RWPE1 (cell line): ENCODE measurements at regions not wholly inside any gene's neighbourhood (a gene's known extent, or its start where the extent isn't known, plus 50 kb on each side); places are given as distances from the start of the nearest gene placed in this dataset.

Experiments
- CTCF ChIA-PET: fragments of 350-600 bp; sonication (Branson Sonifier 250); formaldehyde crosslinking; extraction: SDS; loops from one replicate; lab custom pipeline; 2021; lab: Yijun Ruan, JAX
- POLR2A ChIA-PET: fragments of 400-600 bp; formaldehyde crosslinking; extraction: SDS; loops from one replicate; lab custom pipeline; 2020; ENCODE audit warnings: antibody characterized with exemption; ENCODE audit not compliant: low non-redundant PET; lab: Yijun Ruan, JAX
- DNase-seq: peaks from one replicate; pipeline ENCODE4 v3.0.0; 2012; ENCODE audit warnings: low spot score
- H3K27ac ChIP-seq: fragments of 450-650 bp; 2 replicates; pipeline ENCODE4 v1.5.1; 2017
- TF ChIP-seq, protein P1 (sequence below): fragments of 450-650 bp; conservative IDR thresholded peaks from 2 replicates; pipeline ENCODE4 v1.5.1; 2017; ENCODE audit warnings: low read depth, mild to moderate bottlenecking

DNA sequence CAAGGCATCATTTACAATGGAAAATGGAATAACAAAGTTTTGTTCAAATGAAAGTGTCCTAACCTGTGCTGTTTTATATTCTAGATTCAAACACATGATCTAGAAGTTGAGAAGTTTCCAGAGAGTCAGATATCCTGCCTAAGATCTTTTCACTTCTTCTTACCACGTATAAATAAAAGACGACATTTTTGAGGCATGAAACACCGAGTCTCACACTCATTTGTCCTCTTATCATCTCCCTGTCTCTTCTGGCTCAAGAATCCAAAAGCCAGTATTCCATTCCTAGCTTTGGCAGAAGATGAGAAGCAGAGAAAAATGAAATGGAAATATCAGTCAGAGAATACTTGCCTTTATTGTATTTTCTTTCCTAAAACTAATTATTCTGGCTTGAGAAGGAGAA, 738.6 kb upstream of the NR2F2 start:
- H3K27ac ChIP-seq, result no peak overlapping the region
- TF ChIP-seq, protein P1, sequence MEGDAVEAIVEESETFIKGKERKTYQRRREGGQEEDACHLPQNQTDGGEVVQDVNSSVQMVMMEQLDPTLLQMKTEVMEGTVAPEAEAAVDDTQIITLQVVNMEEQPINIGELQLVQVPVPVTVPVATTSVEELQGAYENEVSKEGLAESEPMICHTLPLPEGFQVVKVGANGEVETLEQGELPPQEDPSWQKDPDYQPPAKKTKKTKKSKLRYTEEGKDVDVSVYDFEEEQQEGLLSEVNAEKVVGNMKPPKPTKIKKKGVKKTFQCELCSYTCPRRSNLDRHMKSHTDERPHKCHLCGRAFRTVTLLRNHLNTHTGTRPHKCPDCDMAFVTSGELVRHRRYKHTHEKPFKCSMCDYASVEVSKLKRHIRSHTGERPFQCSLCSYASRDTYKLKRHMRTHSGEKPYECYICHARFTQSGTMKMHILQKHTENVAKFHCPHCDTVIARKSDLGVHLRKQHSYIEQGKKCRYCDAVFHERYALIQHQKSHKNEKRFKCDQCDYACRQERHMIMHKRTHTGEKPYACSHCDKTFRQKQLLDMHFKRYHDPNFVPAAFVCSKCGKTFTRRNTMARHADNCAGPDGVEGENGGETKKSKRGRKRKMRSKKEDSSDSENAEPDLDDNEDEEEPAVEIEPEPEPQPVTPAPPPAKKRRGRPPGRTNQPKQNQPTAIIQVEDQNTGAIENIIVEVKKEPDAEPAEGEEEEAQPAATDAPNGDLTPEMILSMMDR, result no peak
- CTCF ChIA-PET, result interaction anchor here (0.6 kb wide), 1 partner anchor 29 kb away, joined by 3 read pairs; no protein-coding TSS in a partner anchor
- DNase-seq, result no peak
- POLR2A ChIA-PET, result no interaction called here

DNA sequence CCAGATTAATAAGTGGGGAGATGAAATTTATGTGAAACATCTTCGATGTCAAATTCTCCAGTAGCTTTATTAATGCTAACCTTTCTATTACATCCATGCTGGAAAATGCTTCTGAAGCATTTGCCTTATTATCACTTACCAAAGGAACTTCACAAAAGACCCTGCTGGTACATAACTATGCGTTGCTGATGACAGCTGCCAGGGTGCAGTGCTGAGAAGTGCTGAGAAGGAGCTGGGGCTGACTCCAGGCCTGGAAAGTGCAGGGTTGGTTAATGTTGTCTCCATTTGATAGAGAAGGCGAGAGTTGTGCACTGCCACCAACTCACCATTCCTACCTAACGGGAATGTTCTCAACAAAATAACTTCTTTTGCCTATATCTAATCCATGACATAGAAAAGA, 736.0 kb upstream of the NR2F2 start:
- no peak for DNase-seq
- POLR2A ChIA-PET, result no interaction called here
- CTCF ChIA-PET, result no interaction called here
- no peak overlapping the region for H3K27ac ChIP-seq
- TF ChIP-seq, protein P1, result no peak

DNA sequence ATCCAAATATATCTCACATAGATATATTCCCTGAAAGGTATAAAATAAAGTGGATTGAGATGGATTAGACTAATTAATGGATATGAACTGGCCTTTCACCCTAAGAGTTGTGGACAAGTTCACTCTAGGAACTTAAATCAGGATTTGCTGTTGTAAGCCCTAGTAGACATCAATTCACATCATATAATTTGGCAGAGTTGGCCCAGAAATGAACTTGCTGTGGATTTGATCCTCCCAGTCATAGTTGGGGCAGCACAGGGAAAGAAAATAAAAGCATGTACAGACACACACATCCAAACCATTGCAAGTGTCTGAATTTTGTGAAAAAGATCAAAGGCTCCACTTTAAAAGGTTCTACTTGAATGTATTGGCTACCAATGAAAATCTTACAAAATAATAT, 734.7 kb upstream of the NR2F2 start:
- TF ChIP-seq, protein P1, result no peak
- H3K27ac ChIP-seq, result no peak overlapping the region
- ChIA-PET POLR2A (no interaction called here), CTCF (no interaction called here)
- DNase-seq, result no peak

DNA sequence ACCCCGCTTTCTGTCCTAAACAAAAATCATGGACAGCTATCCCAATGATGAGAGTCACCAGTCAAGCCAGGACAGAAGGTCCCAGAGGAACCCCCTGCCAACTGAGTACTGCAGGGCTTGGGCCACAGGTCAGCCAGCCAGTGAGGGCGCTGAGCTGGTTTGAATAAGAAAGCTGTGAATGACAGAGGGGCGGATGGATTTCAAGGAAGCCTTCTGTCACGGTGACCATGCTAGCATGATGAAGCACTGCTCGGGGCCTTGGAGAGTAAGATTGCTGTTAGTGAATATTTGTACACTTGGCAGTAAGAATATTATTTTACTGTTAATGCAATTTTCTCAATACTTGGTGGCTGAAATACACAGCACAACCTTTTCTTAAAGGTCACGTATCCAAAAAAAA, 734.0 kb upstream of the NR2F2 start:
- H3K27ac ChIP-seq, result no peak overlapping the region
- POLR2A ChIA-PET, result no interaction called here
- no peak for DNase-seq
- TF ChIP-seq, protein P1, result no peak
- CTCF ChIA-PET, result interaction anchor here (0.6 kb wide), 2 partner anchors 606 to 725 kb away, joined by 3 read pairs; no protein-coding TSS in a partner anchor

DNA sequence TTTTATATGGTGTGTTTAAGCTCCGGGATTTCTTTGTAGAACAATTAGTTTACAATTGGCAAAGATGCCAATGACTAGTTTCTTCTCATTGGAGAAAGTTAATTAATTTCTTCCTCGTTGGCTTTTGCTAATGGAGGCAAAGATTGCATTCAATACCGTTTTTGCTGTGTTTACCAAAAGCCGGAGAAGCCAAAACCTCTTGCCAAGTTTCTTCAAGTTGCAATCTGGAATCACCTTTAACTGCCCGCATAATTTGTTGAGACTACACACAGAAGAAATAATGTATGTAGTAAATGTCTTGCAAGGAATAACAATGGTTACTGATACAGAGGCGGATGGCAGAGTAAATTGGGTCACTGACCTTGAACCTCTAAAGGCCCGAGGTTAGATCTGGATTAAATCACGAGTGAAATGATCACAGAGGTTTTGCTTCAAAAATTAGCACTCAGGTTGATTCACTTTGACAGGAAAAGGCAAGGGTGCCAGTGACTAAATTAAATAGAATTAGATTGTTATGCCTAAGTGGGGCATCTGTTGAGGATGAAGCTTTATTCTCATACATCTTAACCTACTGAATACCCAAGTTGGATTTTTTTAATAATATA, 732.1 kb upstream of the NR2F2 start:
- ChIA-PET CTCF (interaction anchor here (0.6 kb wide), 1 partner anchor 1123 kb away, joined by 8 read pairs; no protein-coding TSS in a partner anchor), POLR2A (no interaction called here)
- TF ChIP-seq, protein P1, result no peak
- DNase-seq, result no peak
- no peak overlapping the region for H3K27ac ChIP-seq

DNA sequence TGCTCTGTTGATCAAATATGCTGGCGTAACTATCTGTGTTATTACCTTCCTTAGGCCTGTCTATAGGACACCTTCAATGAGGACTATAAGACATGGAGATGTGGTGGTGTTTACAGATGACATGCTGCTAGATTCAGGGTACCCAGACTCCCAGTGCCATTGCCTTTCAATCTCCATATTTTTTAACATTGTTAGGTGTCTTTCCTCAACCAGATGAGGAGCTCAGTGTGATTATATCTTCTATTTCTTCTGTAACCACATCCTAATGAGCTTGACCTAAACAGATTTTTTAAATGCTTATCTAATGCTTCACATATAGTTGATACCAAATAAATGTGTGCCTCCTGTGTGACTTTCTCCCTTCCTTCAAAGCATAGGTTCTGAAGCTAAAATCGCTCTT, 730.1 kb upstream of the NR2F2 start:
- ChIA-PET CTCF (interaction anchor here (0.6 kb wide), 1 partner anchor 17 kb away, joined by 3 read pairs; no protein-coding TSS in a partner anchor), POLR2A (no interaction called here)
- no peak overlapping the region for H3K27ac ChIP-seq
- DNase-seq, result no peak
- TF ChIP-seq, protein P1, result no peak
